NCI-H510A treated with DMSO at 0.1 percent for 48 hours (cell line): ENCODE measurements at regions not wholly inside any gene's neighbourhood (a gene's known extent, or its start where the extent isn't known, plus 50 kb on each side); places are given as distances from the start of the nearest gene placed in this dataset.
"Not testable (repeated sequence)": the region's sequence is repeated elsewhere in the genome, so short reads cannot be mapped to it uniquely, and the experiment has no call there.

ENCODE experiments used
- DNase-seq: peaks from one replicate; lab custom pipeline; 2025; lab: John Stamatoyannopoulos, UW

- DNase-seq = no peak
Measured at GRCh38 chr3:25844891-25845290, 55.0 kb downstream of the OXSM start.

- DNase-seq = no peak
Measured at GRCh38 chr3:25846282-25846681, 56.4 kb downstream of the OXSM start.

DNA sequence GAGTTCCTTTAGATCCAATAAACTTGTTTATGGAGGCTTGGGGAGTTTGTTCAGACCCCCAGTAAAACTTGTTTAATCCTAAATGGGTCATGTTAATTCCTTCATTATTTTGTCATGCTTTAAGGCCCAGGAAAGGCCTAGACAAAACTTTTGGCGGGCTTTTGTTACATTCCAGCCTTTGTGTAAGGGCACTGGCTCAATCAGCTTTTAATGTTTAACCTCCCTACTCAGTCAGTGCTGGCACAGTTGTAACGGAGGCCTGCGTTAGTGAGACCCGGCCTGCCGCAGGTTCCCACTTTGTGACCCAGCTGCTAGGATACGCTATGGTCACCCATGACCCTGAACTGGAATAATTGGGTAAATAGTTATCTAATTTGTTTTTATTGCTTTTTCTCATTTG, 59.2 kb downstream of the OXSM start:
- no peak for DNase-seq

DNA sequence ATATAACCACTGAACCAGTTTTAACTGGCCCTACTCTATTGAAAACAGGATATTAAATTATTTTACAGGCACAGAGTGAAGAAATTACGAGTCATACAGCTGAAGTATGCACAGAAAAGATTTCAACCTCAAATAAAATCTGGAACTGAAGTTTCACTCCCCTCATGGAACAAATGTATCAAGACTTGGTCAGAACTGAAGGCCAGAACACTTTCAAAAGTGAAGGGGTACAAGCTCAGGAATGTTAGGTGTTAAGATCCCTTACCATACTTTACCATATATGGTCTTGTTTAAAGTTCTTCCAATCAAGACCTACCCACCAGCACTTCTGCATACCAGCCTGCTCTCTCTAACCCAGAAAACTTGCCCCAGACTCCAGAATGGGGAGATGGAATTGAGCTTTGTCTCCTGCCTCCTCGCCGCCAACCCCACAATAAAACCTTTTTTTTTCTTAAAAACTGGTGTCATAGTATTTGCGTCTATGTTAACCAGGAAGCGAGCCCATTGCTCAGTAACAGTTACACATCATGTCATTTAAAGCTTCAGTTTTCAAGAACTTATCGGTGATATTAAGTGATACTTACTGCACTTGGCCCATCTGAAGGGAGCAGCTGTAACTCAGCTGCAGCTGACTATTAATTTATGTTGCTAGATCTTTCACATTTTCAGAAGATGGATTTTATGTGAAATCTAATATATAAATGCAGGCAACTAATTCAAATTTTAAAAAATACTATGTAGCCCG, 59.9 kb downstream of the OXSM start:
- no peak for DNase-seq

DNA sequence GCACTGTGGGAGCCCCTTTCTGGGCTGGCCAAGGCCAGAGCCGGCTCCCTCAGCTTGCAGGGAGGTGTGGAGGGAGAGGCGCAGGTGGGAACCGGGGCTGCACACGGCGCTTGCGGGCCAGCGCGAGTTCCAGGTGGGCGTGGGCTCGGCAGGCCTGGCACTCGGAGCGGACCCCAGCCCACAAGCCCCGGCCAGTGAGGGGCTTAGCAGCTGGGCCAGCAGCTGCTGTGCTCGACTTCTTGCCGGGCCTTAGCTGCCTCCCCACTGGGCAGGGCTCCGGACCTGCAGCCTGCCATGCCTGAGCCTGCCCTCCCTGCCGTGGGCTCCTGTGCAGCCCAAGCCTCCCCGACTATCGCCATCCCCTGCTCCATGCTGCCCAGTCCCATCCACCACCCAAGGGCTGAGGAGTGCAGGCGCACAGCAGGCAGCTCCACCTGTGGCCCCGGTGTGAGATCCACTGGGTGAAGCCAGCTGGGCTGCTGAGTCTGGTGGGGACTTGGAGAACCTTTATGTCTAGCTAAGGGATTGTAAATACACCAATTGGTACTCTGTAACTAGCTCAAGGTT, 61.9 kb downstream of the OXSM start:
- not testable (repeated sequence) for DNase-seq

GRCh38 chr3:25854214-25854613, 64.3 kb downstream of the OXSM start:
- no peak for DNase-seq

DNA sequence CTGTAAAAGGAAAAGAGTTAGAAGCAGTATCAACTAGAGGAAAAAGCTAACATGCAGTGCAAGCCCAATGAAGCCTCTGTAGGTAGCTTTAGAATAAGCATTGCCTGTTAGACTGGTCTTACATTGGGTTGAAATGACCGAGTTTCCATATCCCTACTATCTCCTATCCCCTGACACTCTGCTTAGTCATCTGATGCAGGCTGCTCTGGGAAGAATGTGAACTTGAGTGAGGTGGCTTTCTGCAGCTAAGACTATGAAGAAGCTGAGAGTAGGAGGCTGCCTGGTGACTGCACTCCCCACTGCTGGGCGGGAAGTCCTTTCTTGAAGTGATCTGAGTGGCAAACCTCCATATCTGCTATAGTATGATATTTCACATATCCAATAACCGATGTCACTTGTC, 64.7 kb downstream of the OXSM start:
- no peak for DNase-seq

DNA sequence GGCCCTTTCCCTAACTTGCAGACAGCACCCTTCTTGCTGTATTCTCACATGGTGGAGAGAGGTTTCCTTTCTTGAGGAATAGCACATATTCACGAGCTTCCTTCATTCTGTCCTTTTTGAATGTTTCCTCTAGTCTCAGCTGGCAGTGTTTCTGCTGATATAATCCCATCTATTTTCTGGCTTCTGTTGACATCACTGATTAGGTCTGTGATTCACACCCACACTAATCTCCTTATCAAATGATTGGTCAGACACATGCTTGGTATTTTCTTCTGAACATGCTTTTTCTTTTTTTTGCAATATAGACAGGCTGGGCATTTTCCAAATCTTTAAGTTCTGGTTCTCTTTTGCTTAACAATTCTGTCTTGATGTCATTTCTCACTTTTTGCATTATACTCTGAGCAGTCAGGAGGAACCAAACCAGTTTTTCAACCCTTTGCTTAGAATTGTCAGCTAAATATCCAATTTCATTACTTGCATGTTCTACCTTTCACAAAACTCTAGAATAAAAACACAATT, 65.4 kb downstream of the OXSM start:
- no peak for DNase-seq

GRCh38 chr3:25856902-25857518, 67.1 kb downstream of the OXSM start:
- peak; percentile 16 for DNase-seq

- DNase-seq = no peak
Measured at GRCh38 chr3:25861566-25861965, 71.7 kb downstream of the OXSM start.

DNA sequence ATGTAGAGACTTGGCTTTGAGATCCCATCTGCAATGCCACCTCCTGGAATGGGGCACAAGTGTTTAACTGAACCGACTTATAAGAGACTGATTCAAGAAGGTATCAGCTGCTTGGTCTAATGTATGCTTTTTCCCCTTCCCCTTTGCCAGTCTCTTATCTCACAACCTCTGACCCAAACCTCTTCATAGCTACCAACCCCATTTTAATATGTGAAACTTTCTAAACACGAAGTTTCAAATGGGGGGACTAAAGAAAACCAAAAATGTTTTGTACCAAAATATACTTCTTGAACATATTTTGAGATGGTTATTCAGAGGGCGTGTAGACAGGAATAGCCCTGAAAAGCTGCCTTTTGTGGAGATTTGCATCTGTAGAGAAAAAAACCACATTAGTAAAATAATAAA, 73.1 kb downstream of the OXSM start:
- no peak for DNase-seq

DNA sequence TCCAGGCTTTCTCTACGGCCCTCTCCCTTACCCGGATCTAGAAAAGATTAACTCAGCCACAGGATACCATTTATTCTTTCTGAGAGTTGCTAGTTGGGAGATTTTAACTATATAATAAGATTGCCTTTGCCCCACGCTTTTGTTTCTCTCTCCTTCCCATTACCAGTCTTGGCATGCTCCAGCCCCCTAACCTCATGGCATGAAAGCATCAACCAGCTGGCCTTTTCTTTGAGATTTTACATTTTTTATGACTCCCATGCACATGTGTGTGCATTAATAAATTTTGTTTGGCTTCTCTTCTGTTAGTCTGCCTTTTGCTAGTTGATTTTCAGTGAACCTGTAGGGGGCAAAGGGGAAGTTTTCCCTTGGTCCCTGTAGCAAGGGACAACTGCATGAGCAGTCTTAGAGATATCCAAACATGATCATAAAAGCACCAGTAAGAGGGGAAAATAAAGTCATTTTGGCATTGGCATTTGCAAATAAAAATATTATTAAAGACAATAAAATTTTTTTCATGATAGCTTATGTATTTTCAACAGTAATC, 73.6 kb downstream of the OXSM start:
- DNase-seq = no peak

DNA sequence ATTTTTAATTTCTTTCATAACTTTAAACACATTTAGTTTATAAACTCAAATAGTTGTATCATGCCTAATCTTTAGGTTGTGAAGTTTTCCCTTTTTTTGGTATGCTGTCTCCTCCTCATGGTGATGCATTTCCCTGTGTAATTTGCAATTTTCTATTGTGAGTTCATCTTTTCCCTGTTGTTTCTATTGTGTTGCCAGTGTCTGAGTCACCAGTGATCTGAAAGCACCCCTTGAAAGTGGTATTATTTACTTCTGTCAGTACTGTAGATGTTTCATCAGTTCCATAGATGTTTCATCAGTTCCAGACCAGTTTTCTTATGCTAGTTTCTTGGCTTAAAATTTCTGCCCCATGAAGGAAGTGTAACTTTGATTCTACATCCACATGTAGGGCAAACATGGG, 80.6 kb downstream of the OXSM start:
- DNase-seq = no peak

DNA sequence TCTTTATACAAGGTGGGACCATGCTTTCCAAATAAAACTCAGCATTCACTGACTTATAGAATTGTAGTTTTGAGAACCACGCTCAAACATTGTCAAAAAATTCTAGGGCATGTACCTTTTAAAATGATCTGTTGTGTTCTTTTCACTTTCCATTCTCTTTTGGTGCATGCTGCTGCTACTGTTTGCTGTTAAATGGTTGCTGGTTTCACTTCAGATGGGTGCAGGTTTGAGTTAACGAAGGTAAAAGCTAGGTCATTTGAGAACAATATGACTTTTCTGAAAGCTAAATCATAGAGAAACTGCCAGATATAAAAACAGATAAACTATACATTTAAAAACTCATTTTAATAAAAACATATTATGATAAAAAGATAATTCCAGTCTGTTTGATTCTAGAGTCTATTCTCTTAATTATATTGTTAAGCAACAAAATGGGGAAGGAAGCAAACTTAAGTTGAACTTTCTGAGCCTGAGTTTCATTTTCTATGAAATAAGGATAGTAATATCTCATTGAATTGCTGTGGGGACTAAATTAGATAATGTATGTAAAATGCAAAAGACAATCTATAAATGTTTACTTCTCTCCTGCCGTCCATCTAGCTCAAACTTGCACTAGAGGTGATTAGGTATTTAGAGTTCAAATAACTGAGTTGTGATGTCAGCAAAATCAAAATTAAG, 82.4 kb downstream of the OXSM start:
- DNase-seq = no peak

GRCh38 chr3:25883492-25883891, 93.6 kb downstream of the OXSM start:
- DNase-seq = no peak

DNA sequence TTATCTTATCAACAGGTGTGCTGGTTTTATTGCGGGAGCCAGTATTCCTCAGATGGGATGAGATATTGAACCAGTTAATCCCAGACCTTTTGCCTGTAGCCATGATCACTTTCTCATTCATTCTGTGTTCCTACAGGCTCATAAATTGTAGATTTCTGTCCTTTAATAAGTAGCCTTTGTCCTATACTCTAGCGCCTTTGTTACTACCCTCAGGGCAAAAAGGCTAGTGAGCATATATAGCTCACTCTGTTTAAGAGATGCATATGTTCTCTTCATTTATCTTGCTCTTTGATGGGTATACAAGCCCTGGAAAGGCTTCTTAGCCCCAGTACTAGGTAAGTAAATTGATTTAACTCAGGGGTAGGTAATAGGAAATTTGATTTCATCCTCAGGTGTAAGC, 95.1 kb downstream of the OXSM start:
- DNase-seq = no peak

DNA sequence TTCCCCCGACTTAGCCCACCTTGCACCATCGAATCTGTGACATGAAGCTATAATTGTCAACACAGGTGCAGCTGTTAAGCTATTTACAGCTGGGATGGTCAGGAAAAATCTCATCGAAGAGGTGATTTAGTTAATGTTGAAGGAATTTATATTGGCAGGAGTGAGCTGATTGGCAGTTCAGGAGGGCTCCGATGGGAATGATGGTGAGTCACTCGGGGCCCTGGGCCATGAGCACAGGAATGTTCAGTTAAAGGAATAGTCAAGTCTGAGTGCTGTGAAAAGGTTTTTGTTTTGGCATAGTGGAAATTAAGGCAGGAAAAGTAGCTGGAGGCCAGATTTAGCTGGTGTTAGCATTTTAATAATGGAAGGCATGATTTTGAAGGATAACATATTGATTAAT, 95.7 kb downstream of the OXSM start:
- DNase-seq = no peak

DNA sequence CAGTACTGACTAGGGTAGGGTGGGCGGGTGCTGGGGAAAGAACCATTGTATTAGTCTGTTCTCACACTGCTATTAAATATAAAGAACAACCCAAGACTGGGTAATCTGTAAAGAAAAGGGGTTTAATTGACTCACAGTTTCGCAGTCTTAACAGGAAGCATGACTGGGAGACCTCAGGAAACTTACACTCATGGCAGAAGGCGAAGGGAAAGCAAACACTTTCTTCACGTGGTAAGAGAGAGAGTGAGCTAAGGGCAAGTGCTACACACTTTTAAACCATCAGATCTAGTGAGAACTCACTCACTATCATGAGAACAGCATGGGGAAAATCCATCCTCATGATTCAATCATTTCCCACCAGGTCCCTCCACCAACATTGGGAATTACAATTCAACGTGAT, 98.0 kb downstream of the OXSM start:
- no peak for DNase-seq

- DNase-seq = peak; percentile 50
Measured at GRCh38 chr3:25888892-25889524, 99.1 kb downstream of the OXSM start.

DNA sequence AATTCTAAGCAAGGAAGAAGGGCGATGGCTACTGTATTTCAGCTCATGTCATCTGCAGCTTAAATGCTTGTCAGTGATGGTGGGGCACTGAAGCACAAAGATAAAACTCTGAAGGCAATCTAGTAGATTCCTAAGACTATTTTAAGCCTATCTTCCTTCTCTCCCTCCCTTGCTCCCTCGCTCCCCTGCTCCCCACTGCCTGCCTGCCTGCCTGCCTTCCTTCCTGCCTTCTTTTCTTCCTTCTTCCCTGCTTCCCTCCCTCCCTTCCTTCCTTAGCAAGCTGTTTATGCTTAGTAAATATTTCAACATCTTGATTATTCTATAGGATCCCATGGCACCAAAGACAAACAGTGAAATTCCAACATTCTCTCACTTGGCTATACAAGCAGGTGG, 99.6 kb downstream of the OXSM start:
- DNase-seq = no peak

GRCh38 chr3:25894101-25894500, 104.2 kb downstream of the OXSM start:
- DNase-seq = no peak

GRCh38 chr3:25895031-25895430, 105.1 kb downstream of the OXSM start:
- DNase-seq = no peak
